B cell (primary cell): ENCODE measurements at regions not wholly inside any gene's neighbourhood (a gene's known extent, or its start where the extent isn't known, plus 50 kb on each side); places are given as distances from the start of the nearest gene placed in this dataset.

Experiments used
- ATAC-seq: fragments of 200-7000 bp; cut with Tn5 transposase; one replicate; pipeline ENCODE4 v1.10.0; 2021; ENCODE audit warnings: low read depth, mild to moderate bottlenecking, moderate number of reproducible peaks, moderate library complexity
- CTCF ChIA-PET: fragments of 350-600 bp; sonication (Branson Sonifier 250); formaldehyde crosslinking; loops from one replicate; lab custom pipeline; 2021; ENCODE audit warnings: antibody characterized with exemption, inconsistent platforms; lab: Charles Lee
- POLR2A ChIA-PET: fragments of 350-600 bp; sonication (Branson Sonifier 250); formaldehyde crosslinking; loops from one replicate; lab custom pipeline; 2021; ENCODE audit warnings: antibody characterized with exemption; lab: Charles Lee
- DNase-seq: peaks from one replicate; pipeline ENCODE4 v3.0.0; 2013
- H2AFZ ChIP-seq: 2 replicates; pipeline ENCODE4 v1.6.1; 2012; ENCODE audit warnings: mild to moderate bottlenecking, low read depth, low read length; ENCODE audit not compliant: insufficient read depth, poor library complexity, severe bottlenecking
- H3K27ac ChIP-seq, 2 donors: 1 replicate in 1 of 2; 2 replicates in 1 of 2; pipeline ENCODE4 v1.5.1; 2012 to 2013; ENCODE audit warnings: low read length in 2 of 2, mild to moderate bottlenecking in 2 of 2, moderate library complexity in 1 of 2
- H3K27me3 ChIP-seq, 4 experiments: fragments of 200-600 bp in 1 of 4; sonication (generic) in 1 of 4; replicated peaks in 1 of 4; 1 replicate in 2 of 4; 2 replicates in 2 of 4; pipeline versions ENCODE4 v1.6.1 to v1.7.0; 2013 to 2016; ENCODE audit warnings: low read length in 3 of 4, mild to moderate bottlenecking in 2 of 4, mixed read lengths in 1 of 4, moderate library complexity in 1 of 4; ENCODE audit not compliant: insufficient read depth in 4 of 4, control insufficient read depth in 3 of 4; ENCODE audit errors: control extremely low read depth in 1 of 4
- H3K36me3 ChIP-seq, 2 experiments: replicated peaks in 1 of 2; 1 replicate in 1 of 2; 2 replicates in 1 of 2; pipeline versions ENCODE4 v1.6.1 to v1.7.1; 2013; ENCODE audit warnings: low read length in 1 of 2; ENCODE audit not compliant: insufficient read depth in 2 of 2, control insufficient read depth in 1 of 2; ENCODE audit errors: control extremely low read depth in 1 of 2, extremely low read depth in 1 of 2
- H3K4me1 ChIP-seq, 2 donors: fragments of 200-600 bp in 1 of 2; sonication (generic) in 1 of 2; 1 replicate in 1 of 2; 2 replicates in 1 of 2; pipeline versions ENCODE4 v1.5.1 to v1.6.1; 2013 to 2017; ENCODE audit warnings: low read length in 2 of 2; ENCODE audit not compliant: control insufficient read depth in 2 of 2, insufficient read depth in 2 of 2
- H3K4me2 ChIP-seq: replicated peaks from 2 replicates; pipeline ENCODE3; 2012; ENCODE audit warnings: mild to moderate bottlenecking, low read depth, low read length; ENCODE audit not compliant: poor library complexity, severe bottlenecking
- H3K4me3 ChIP-seq, 5 experiments: fragments of 200-600 bp in 1 of 5; sonication (generic) in 1 of 5; 1 replicate in 3 of 5; 2 replicates in 2 of 5; pipeline versions ENCODE4 v1.5.1 to v1.7.0; 2011 to 2016; ENCODE audit warnings: low read length in 4 of 5, mild to moderate bottlenecking in 4 of 5, low read depth in 2 of 5, control low read depth in 1 of 5, moderate library complexity in 1 of 5; ENCODE audit not compliant: insufficient read depth in 1 of 5; ENCODE audit errors: control extremely low read depth in 1 of 5, extremely low read depth in 1 of 5
- H3K79me2 ChIP-seq: fragments of 200-600 bp; sonication (generic); one replicate; pipeline ENCODE4 v1.6.0; 2016; ENCODE audit warnings: low read length; ENCODE audit not compliant: control insufficient read depth, insufficient read depth
- H3K9ac ChIP-seq: fragments of 200-600 bp; sonication (generic); 2 replicates; pipeline ENCODE4 v1.6.1; 2017; ENCODE audit warnings: mild to moderate bottlenecking, low read length, moderate library complexity
- H3K9me3 ChIP-seq, 3 donors: one replicate each; pipeline versions ENCODE4 v1.6.1 to v1.7.1; 2013; ENCODE audit warnings: low read length in 2 of 3; ENCODE audit not compliant: control insufficient read depth in 2 of 3, insufficient read depth in 1 of 3; ENCODE audit errors: control extremely low read depth in 1 of 3
- H4K20me1 ChIP-seq: 2 replicates; pipeline ENCODE4 v1.6.0; 2012; ENCODE audit warnings: mild to moderate bottlenecking, low read length; ENCODE audit not compliant: insufficient read depth, control insufficient read depth, poor library complexity, severe bottlenecking
- H3K27ac Mint-ChIP-seq: one replicate; pipeline ENCODE4 v1.8.0; 2021; ENCODE audit warnings: mixed read lengths
- H3K27me3 Mint-ChIP-seq: one replicate; pipeline ENCODE4 v1.8.0; 2021; ENCODE audit warnings: mixed read lengths
- H3K4me1 Mint-ChIP-seq: one replicate; pipeline ENCODE4 v1.8.0; 2021; ENCODE audit warnings: mixed read lengths
- H3K4me3 Mint-ChIP-seq: one replicate; pipeline ENCODE4 v1.8.0; 2021; ENCODE audit warnings: mixed read lengths
- H3K9me3 Mint-ChIP-seq: one replicate; pipeline ENCODE4 v1.8.0; 2022; ENCODE audit warnings: mixed read lengths; ENCODE audit not compliant: insufficient read depth
- EZH2 ChIP-seq: IDR thresholded peaks from 2 replicates; pipeline ENCODE4 v1.6.1; 2012; ENCODE audit warnings: borderline replicate concordance, low read depth, mild to moderate bottlenecking, moderate library complexity, low read length; ENCODE audit not compliant: insufficient read depth, poor library complexity, severe bottlenecking
- WGBS: methylation state at CpG from one replicate; pipeline ENCODE4 v1.1.5; 2013; ENCODE audit warnings: missing lambda C conversion rate; ENCODE audit not compliant: insufficient coverage; 5-methylcytosine and 5-hydroxymethylcytosine counted together
- intact Hi-C: fragments of 100-400 bp; cut with micrococcal nuclease; formaldehyde crosslinking; loops from one replicate; pipeline ENCODE4 v1.10.0; 2022
- TF ChIP-seq, protein P1 (sequence below): fragments of 200-600 bp; IDR thresholded peaks from one replicate; pipeline ENCODE4 v1.8.0; 2022; ENCODE audit warnings: antibody characterized with exemption, mild to moderate bottlenecking

GRCh38 chr15:66877477-66878271, 175.6 kb downstream of the SMAD6 start:
- Histone ChIP-seq H3K4me2 (no peak overlapping the region), H3K9ac (no peak overlapping the region), H3K9me3 (no peaks in the 10 kb centered on the region), H4K20me1 (no peaks in the 10 kb centered on the region), H3K27me3 (peaks cover 0 to 7% (median 0%) of the 10 kb centered on the region in 4 experiments), H3K36me3 (no peaks in the 10 kb centered on the region), H3K4me3 (no peak overlapping the region), H3K79me2 (no peaks in the 10 kb centered on the region), H3K27ac (no peak overlapping the region), H3K4me1 (no peaks in the 10 kb centered on the region), H2AFZ (no peak overlapping the region)
- no peak for DNase-seq
- Mint-ChIP-seq H3K9me3 (no peaks in the 10 kb centered on the region), H3K4me1 (peaks cover 3% of the 10 kb centered on the region), H3K27me3 (peaks cover 8% of the 10 kb centered on the region), H3K4me3 (no peak overlapping the region), H3K27ac (no peak overlapping the region)
- WGBS: 38% methylated on average over 5 of the region's 9 CpGs
- ChIA-PET CTCF (interaction anchor here (1.1 kb wide), 1 partner anchor 26 kb away, joined by 3 read pairs; no protein-coding TSS in a partner anchor), POLR2A (no interaction called here)
- ATAC-seq: no peak
- intact Hi-C loops: no loop called here
- TF ChIP-seq, protein P1, sequence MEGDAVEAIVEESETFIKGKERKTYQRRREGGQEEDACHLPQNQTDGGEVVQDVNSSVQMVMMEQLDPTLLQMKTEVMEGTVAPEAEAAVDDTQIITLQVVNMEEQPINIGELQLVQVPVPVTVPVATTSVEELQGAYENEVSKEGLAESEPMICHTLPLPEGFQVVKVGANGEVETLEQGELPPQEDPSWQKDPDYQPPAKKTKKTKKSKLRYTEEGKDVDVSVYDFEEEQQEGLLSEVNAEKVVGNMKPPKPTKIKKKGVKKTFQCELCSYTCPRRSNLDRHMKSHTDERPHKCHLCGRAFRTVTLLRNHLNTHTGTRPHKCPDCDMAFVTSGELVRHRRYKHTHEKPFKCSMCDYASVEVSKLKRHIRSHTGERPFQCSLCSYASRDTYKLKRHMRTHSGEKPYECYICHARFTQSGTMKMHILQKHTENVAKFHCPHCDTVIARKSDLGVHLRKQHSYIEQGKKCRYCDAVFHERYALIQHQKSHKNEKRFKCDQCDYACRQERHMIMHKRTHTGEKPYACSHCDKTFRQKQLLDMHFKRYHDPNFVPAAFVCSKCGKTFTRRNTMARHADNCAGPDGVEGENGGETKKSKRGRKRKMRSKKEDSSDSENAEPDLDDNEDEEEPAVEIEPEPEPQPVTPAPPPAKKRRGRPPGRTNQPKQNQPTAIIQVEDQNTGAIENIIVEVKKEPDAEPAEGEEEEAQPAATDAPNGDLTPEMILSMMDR: no peak
- TF ChIP-seq EZH2: no peak

GRCh38 chr15:66878761-66879160, 176.7 kb downstream of the SMAD6 start:
- H3K27ac ChIP-seq: no peak overlapping the region
- no peaks in the 10 kb centered on the region for H3K9me3 ChIP-seq
- no peaks in the 10 kb centered on the region for H4K20me1 ChIP-seq
- no peaks in the 10 kb centered on the region for H3K4me1 ChIP-seq
- Mint-ChIP-seq H3K27me3 (peaks cover 12% of the 10 kb centered on the region), H3K27ac (no peak overlapping the region), H3K4me3 (no peak overlapping the region), H3K4me1 (peaks cover 3% of the 10 kb centered on the region), H3K9me3 (no peaks in the 10 kb centered on the region)
- ChIA-PET CTCF (no interaction called here), POLR2A (no interaction called here)
- H3K9ac ChIP-seq: no peak overlapping the region
- no peak overlapping the region for H3K4me3 ChIP-seq
- no peaks in the 10 kb centered on the region for H3K36me3 ChIP-seq
- no peak for ATAC-seq
- intact Hi-C loops: no loop called here
- no peak overlapping the region for H2AFZ ChIP-seq
- DNase-seq: no peak
- H3K27me3 ChIP-seq: peaks cover 0 to 7% (median 0%) of the 10 kb centered on the region in 4 experiments
- WGBS: 84% methylated on average over 3 of the region's 4 CpGs
- TF ChIP-seq EZH2: no peak
- TF ChIP-seq, protein P1: no peak
- H3K4me2 ChIP-seq: no peak overlapping the region
- no peaks in the 10 kb centered on the region for H3K79me2 ChIP-seq
